Keratinocyte (primary cell): ENCODE measurements at regions not wholly inside any gene's neighbourhood (a gene's known extent, or its start where the extent isn't known, plus 50 kb on each side); places are given as distances from the start of the nearest gene placed in this dataset.

Experiments used
- DNase-seq: peaks from one replicate; pipeline ENCODE4 v3.0.0-alpha.2; 2011; ENCODE audit warnings: low read depth, missing footprints, low spot score
- FAIRE-seq: peaks from 2 replicates; lab custom pipeline; 2011; peaks lifted over from hg19 to GRCh38; lab: Jason Lieb, UNC
- H2AFZ ChIP-seq: 2 replicates; pipeline ENCODE4 v1.6.0; 2012; ENCODE audit warnings: low read length, control low read depth, inconsistent platforms; ENCODE audit not compliant: control insufficient read depth
- H3K27ac ChIP-seq: 2 replicates; pipeline ENCODE4 v1.5.1; 2011; ENCODE audit warnings: low read length; ENCODE audit not compliant: control insufficient read depth, insufficient read depth
- H3K27me3 ChIP-seq: 3 replicates; pipeline ENCODE4 v1.6.0; 2011; ENCODE audit warnings: low read length; ENCODE audit not compliant: control insufficient read depth, insufficient read depth; ENCODE audit errors: extremely low read depth
- H3K36me3 ChIP-seq, 2 experiments: 2 replicates in 1 of 2; 3 replicates in 1 of 2; pipeline ENCODE4 v1.5.1; 2011; ENCODE audit warnings: low read length in 2 of 2, mild to moderate bottlenecking in 1 of 2; ENCODE audit not compliant: control insufficient read depth in 2 of 2, insufficient read depth in 2 of 2; ENCODE audit errors: extremely low read depth in 1 of 2
- H3K4me1 ChIP-seq: 3 replicates; pipeline ENCODE4 v1.5.1; 2011; ENCODE audit warnings: low read length; ENCODE audit not compliant: control insufficient read depth, insufficient read depth; ENCODE audit errors: extremely low read depth
- H3K4me2 ChIP-seq: 3 replicates; pipeline ENCODE4 v1.6.0; 2011; ENCODE audit warnings: low read depth, low read length; ENCODE audit not compliant: control insufficient read depth, insufficient read depth; ENCODE audit errors: extremely low read depth
- H3K4me3 ChIP-seq, 3 experiments: fragments of 200-600 bp in 1 of 3; sonication (generic) in 1 of 3; 2 replicates in 2 of 3; 3 replicates in 1 of 3; pipeline ENCODE4 v1.5.1; 2011 to 2016; ENCODE audit warnings: low read length in 3 of 3, mild to moderate bottlenecking in 3 of 3, control low read depth in 2 of 3, inconsistent platforms in 1 of 3, low read depth in 1 of 3, mixed read lengths in 1 of 3, mixed run types in 1 of 3, moderate library complexity in 1 of 3; ENCODE audit not compliant: control insufficient read depth in 2 of 3, insufficient read depth in 2 of 3; ENCODE audit errors: extremely low read depth in 1 of 3
- H3K79me2 ChIP-seq: 2 replicates; pipeline ENCODE4 v1.6.0; 2012; ENCODE audit warnings: low read length; ENCODE audit not compliant: control insufficient read depth, insufficient read depth
- H3K9ac ChIP-seq: 3 replicates; pipeline ENCODE4 v1.6.0; 2011; ENCODE audit warnings: low read length; ENCODE audit not compliant: control insufficient read depth, insufficient read depth; ENCODE audit errors: extremely low read depth
- H3K9me1 ChIP-seq: 3 replicates; pipeline ENCODE4 v1.6.0; 2011; ENCODE audit warnings: low read length; ENCODE audit not compliant: control insufficient read depth, insufficient read depth; ENCODE audit errors: extremely low read depth
- H3K9me3 ChIP-seq: 2 replicates; pipeline ENCODE4 v1.5.1; 2012; ENCODE audit warnings: low read depth, low read length; ENCODE audit not compliant: control insufficient read depth
- H4K20me1 ChIP-seq: 3 replicates; pipeline ENCODE4 v1.6.0; 2011; ENCODE audit warnings: low read length; ENCODE audit not compliant: control insufficient read depth, insufficient read depth; ENCODE audit errors: extremely low read depth
- CTCF ChIP-seq, 3 experiments: IDR thresholded peaks in 1 of 3; conservative IDR thresholded peaks in 1 of 3; optimal IDR thresholded peaks in 1 of 3; 2 replicates in 2 of 3; 3 replicates in 1 of 3; pipeline versions ENCODE3 to v1.5.1; 2011; ENCODE audit warnings: low read length in 3 of 3, mild to moderate bottlenecking in 3 of 3, moderate library complexity in 2 of 3, control low read depth in 1 of 3, inconsistent platforms in 1 of 3; ENCODE audit not compliant: insufficient read depth in 2 of 3; ENCODE audit errors: extremely low read depth in 1 of 3
- EZH2 ChIP-seq: IDR thresholded peaks from one replicate; pipeline ENCODE4 v1.6.1; 2012; ENCODE audit warnings: inconsistent platforms, mild to moderate bottlenecking, low read length, moderate library complexity
- dilution Hi-C: fragments of 300-500 bp; cut with MboI; formaldehyde crosslinking; loops from one replicate; pipeline ENCODE4 v1.7.0; 2020; ENCODE audit warnings: low sequenced_read_pairs; ENCODE audit not compliant: extremely low pct_ligation_motif_present

- no peak overlapping the region for H3K4me2 ChIP-seq
- H3K79me2 ChIP-seq: no peaks in the 10 kb centered on the region
- H4K20me1 ChIP-seq: no peaks in the 10 kb centered on the region
- dilution Hi-C loops: no loop called here
- no peaks in the 10 kb centered on the region for H3K9me3 ChIP-seq
- H2AFZ ChIP-seq: no peak overlapping the region
- FAIRE-seq: no peak
- H3K4me3 ChIP-seq: no peak overlapping the region
- H3K4me1 ChIP-seq: no peaks in the 10 kb centered on the region
- no peaks in the 10 kb centered on the region for H3K27me3 ChIP-seq
- no peaks in the 10 kb centered on the region for H3K36me3 ChIP-seq
- TF ChIP-seq EZH2 (no peak), CTCF (optimal IDR thresholded peaks at IDR 0.05 in 1 of 3, IDR thresholded peaks at IDR 0.05 in 1 of 3, conservative IDR thresholded peaks at IDR 0.05 in 1 of 3; ENCODE audit: extremely low read depth in 1 of 3, insufficient read depth in 2 of 3, low read length in 3 of 3) (no peak)
- no peak overlapping the region for H3K27ac ChIP-seq
- DNase-seq: no peak
- H3K9ac ChIP-seq: no peak overlapping the region
- H3K9me1 ChIP-seq: no peaks in the 10 kb centered on the region
These were observed 659.4 kb downstream of the METTL15 start for GRCh38 chr11:28767574-28767973.

GRCh38 chr11:28763876-28764275 is 655.7 kb downstream of the METTL15 start:
- FAIRE-seq: no peak
- Histone ChIP-seq H2AFZ (no peak overlapping the region), H3K4me2 (no peak overlapping the region)

GRCh38 chr11:28763151-28763550 is 655.0 kb downstream of the METTL15 start:
- H3K9ac ChIP-seq: no peak overlapping the region
- no peaks in the 10 kb centered on the region for H3K27me3 ChIP-seq
- no peaks in the 10 kb centered on the region for H3K36me3 ChIP-seq
- H3K4me1 ChIP-seq: peaks cover 4% of the 10 kb centered on the region
- DNase-seq (no peak), FAIRE-seq (no peak)
- no peaks in the 10 kb centered on the region for H3K9me1 ChIP-seq
- no peaks in the 10 kb centered on the region for H3K9me3 ChIP-seq
- dilution Hi-C loops: no loop called here
- no peak overlapping the region for H2AFZ ChIP-seq
- H4K20me1 ChIP-seq: no peaks in the 10 kb centered on the region
- no peaks in the 10 kb centered on the region for H3K79me2 ChIP-seq
- no peak overlapping the region for H3K4me2 ChIP-seq
- H3K4me3 ChIP-seq: no peak overlapping the region
- no peak overlapping the region for H3K27ac ChIP-seq
- no peak for TF ChIP-seq EZH2

More at GRCh38 chr11:28763876-28764275, 655.7 kb downstream of the METTL15 start:
- H3K9ac ChIP-seq: no peak overlapping the region
- peaks cover 4% of the 10 kb centered on the region for H3K4me1 ChIP-seq
- no peak overlapping the region for H3K27ac ChIP-seq
- no peaks in the 10 kb centered on the region for H4K20me1 ChIP-seq
- no peaks in the 10 kb centered on the region for H3K9me3 ChIP-seq
- no peaks in the 10 kb centered on the region for H3K79me2 ChIP-seq
- H3K9me1 ChIP-seq: no peaks in the 10 kb centered on the region
- no peak overlapping the region for H3K4me3 ChIP-seq
- DNase-seq: no peak
- dilution Hi-C loops: no loop called here
- no peaks in the 10 kb centered on the region for H3K36me3 ChIP-seq
- TF ChIP-seq EZH2: no peak
- no peaks in the 10 kb centered on the region for H3K27me3 ChIP-seq
